OCI-M1 (cell line): ENCODE measurements at regions not wholly inside any gene's neighbourhood (a gene's known extent, or its start where the extent isn't known, plus 50 kb on each side); places are given as distances from the start of the nearest gene placed in this dataset.
"Not testable (repeated sequence)": the region's sequence is repeated elsewhere in the genome, so short reads cannot be mapped to it uniquely, and the experiment has no call there.

Experiments
- DNase-seq: peaks from one replicate; lab custom pipeline; 2025; lab: John Stamatoyannopoulos, UW

DNA sequence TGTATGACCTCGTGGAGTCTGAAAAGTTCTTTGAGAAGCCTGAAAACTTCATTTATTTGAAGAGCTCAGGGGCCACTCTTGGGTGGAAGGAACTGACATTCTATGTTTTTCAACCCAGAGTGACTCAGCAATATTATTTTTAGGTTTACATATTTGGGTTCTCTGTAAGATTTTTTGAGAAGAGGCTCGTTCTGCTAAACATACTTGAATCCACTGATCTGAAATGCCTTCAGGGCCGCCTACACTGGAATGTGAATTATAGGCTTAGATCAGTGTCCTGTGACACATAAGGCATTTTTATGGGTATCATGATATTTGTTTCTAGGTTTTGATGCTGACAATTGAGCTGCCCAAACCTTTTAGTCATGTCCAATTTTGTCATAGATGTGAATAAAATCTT, 86.2 kb downstream of the PSAT1 start:
- peak; percentile 62 for DNase-seq

DNA sequence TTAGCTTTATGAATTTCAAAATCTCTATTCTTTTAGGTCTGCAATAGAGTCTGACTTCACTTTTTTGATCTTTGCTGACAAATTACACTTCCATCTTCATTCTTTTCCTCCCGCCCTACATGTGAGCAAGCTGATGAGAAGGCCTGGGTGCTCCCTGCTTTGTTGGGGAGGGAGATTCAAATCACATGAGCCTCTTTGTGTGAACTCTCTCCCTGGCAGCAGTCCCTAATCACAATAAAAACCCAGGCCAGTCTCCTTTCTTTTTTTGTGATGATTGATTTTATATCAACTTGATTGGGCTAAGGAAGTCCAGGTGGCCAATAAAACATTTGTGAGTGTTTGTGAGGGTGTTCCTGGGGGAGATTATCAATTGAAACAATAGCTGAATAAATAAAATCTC, 89.4 kb downstream of the PSAT1 start:
- DNase-seq, result no peak

DNA sequence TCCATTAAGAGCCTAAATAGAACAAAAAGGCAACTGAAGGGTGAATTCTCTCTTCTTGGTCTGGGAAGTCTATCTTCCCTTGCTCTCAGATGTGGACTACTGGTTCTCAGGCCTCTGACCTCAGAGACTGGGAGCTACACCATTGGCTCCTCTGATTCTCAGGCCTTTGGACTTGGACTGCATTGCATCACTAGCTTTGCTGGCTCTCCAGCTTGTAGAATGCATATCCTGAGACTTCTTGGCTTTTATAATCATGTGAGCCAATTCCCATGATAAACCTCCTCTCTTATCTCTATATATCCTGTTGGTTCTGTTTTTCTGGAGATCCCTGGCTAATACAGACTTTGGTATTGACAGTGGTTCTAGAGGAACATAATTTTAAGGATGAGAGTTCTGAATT, 89.8 kb downstream of the PSAT1 start:
- peak; percentile 12 for DNase-seq

DNA sequence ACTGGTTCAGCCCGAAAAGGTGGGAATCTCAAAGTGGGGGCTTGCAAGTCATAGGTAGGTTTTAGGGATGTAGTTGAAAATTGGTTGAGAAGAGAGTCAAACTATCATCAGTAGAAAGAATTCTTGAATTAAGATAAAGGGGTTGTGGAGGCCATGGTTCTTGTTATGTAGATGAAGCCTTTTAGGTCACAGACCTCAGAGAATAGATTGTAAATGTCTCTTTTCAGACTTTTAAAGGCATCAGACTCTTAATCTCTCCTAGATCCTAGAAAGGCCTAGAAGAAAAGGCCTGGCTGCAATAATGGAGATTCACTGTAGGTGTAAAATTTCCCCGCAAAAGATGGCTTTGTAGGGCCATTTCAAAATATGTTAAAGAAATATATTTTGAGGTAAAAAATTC, 96.4 kb downstream of the PSAT1 start:
- DNase-seq, result no peak

DNA sequence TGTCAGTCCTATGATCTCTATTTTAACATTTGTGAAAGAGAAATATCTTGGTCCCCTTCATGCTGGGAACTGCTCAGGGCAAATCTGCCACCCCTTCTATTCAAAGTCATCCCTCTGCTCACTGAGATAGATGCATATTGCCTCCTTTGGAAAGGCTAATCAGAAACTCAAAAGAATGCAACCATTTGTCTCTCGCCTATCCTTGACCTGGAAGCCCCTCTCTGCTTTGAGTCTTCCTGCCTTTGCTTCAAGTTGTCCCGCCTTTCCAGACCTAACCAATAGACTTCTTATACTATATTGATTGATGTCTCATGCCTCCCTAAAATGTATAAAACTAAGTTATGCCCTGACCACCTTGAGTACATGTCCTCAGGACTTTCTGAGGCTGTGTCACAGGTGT, 97.0 kb downstream of the PSAT1 start:
- no peak for DNase-seq

DNA sequence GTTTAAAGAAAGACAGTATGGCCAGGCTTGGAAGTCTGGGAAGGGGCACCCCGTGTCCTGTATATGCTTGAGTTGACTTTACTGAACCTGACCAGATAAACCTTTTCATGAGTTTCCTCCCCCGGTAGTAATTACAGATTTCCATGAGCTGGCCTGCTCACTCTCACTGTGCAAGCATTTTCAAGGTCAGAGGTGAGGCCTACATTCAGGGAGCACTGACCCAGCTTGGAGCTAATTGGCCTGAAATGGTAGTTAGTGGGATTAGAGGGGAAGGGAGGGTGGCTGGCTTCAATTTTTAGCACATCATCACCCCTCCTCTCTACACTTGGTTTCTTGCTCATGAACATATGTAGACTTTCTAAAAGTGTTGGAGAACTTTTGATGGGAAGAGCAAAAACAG, 99.2 kb downstream of the PSAT1 start:
- DNase-seq, result no peak

DNA sequence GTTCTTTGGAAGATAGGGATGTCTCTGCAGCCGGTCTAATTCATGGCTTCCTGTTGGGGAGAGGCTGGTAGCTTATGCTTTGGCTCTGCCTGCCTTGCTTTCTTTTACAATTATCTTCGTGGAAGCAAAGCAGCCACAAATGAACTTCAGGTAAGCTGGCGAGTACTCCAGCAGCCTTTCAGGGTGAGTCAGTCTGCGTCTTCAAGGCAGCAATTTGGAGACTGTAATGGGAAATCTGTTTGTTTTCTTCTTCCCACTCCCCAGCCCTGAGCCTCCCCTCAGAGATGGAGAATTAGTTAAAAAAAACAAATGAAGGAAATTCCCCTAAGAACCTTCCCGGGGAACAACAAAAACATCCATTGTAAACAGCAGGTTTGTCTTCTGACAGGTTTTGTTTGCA, 100.1 kb downstream of the PSAT1 start:
- no peak for DNase-seq

DNA sequence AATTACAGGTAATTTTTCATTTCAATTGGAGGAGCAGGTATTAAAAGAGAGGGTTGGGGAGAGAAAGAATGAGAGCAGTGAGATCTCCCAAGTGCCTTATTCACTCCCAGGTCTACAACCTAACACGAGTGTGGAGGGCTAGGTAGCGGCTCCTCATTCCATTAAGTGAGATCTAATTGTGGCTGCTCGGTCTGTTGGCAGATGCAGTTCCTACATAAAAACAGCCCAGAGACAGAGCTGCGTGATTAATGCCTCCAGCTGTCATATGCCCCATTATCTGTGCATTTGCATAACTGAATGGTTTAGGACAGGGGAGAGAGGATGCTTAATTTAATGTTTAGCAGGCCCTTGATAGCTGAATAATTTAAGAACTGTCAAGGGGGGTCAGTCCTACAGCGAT, 100.5 kb downstream of the PSAT1 start:
- no peak for DNase-seq

DNA sequence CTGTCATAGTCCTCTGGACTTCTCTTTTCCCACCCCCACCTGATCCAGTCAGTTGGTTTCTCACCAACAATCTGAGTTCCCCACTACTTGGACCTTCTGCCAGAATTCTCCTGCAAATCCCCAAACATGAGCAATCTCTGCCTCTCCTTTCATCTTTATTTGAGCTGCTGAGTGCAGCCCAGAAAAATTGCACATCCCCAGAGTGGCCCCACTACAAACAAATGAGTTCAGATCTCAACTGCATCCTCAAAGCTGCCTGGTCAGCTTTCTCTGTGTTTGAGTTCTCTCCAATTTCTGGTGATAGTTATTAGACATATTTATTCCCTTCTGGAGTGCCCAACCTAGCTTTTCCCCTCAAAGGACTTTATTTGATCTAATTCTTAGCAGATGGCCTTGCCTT, 102.2 kb downstream of the PSAT1 start:
- DNase-seq, result no peak

DNA sequence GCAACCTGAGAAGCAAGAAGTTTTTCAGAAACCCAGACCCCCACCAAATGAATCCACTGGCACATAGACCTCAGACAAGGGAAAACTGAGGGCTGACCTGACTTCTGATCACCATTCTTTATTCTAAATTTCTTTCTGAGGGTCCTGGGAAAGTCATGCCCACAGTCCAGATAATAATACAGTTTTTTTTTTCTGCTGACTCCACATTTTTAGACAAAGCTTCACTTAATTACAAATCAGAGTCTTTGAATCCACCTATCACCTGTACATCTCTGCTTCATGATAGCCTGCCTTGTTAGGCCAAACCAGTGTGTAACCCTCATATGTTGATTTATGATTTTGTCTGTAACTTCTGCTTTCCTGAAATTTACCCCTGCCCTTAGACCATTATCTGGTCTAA, 103.6 kb downstream of the PSAT1 start:
- DNase-seq, result no peak

DNA sequence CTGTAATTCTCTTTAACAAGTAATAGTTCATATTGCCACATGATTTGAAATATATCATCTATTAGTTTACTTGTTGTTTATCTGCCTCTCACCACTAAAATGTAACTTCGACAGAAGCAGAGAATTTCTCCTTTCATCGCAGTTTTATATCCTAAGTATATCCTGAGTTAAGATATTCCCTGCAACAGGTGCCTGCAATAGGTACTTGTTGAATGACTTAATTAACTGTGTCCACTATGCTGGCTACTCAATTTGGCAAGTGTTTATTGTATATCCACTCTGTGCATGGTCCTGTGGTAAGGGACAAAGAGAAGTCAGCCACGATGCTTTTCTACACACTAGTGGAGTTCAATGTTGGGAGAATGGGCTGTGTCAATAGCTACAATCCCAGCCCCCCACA, 108.5 kb downstream of the PSAT1 start:
- DNase-seq, result no peak

DNA sequence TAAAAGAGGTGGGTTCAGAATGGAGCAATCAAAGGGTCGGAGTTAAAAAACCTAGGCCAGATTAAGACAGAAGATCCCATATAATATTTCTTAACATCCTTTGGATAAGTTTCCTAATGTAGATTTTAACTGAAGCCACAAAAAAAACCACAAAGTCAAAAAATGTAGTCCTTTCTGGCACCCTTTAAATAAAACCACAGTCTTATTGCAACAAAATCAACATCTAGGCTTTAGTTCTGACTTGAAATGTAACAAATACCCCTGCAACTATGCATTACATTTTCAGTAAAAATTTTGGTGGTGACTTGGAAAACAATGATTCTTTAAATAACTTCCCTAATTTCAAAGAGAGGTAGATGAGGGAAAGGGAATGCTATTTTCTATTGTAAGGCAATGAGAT, 109.2 kb downstream of the PSAT1 start:
- DNase-seq, result no peak

DNA sequence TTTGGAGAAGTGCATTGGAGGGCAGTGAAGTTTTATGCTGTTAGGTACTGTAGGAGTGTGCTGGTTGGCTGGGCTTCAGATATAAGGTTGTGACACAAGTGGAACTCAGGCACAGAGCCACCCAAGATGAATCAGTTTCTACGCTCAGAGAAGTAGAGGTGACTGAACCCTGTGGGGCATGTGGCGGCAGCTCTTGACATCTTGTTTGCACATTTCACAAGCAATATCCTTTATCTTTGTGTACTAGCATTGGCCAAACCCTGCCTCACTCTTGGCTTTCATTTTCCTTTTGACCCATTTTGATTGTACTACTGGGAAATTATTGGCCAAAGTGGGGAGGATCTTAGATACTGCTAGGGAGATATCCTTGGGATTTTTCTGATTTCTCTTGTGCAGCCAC, 110.0 kb downstream of the PSAT1 start:
- no peak for DNase-seq

DNA sequence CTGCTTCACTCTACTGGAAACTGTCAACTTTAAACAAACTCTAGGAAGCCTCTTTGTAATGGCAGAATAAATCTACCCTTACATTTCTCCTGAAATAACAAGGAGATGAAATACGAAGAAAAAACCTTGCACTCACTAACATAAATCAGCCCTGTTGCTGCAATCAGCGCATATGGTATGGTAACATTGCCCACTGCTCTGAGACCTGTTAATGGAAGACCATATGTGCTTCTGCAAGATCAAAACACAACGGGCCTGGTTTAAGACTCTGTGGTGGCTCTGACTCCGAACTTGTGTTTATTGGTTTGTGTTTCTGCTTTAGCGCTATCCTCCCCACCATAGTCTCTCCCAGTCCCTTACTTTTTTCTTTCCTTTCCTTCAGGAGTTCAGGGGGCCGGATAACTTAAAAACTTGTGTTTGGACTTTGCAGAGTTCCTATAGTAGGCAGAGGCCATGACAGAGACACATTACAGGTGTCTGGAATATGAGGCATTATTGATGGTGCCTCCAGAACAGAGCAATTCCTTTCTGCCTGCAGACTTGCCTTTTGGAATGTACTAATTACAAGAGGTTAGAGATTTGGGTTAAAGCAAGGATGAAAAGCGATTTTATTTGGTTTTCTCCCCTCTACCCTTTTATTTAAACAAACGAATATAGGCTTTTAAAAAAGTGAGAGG, 110.8 kb downstream of the PSAT1 start:
- no peak for DNase-seq

DNA sequence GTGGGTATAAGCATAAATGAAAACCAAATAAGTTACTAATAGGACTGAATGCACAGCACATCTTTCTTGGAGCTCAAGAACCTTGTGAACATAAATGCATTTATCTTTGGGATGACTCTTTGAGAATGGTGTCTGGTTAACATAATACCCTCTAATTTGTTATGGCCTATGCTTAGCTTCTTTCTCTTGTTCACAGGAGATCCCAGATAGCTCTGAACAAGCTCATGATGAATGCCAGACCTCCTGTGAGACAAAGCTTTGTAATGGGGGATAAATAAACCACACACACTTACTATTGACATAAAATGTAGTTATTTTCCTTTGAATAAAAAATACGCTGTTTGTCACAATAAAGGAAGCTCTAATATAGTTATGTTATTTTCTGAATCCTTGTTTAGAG, 111.5 kb downstream of the PSAT1 start:
- no peak for DNase-seq

DNA sequence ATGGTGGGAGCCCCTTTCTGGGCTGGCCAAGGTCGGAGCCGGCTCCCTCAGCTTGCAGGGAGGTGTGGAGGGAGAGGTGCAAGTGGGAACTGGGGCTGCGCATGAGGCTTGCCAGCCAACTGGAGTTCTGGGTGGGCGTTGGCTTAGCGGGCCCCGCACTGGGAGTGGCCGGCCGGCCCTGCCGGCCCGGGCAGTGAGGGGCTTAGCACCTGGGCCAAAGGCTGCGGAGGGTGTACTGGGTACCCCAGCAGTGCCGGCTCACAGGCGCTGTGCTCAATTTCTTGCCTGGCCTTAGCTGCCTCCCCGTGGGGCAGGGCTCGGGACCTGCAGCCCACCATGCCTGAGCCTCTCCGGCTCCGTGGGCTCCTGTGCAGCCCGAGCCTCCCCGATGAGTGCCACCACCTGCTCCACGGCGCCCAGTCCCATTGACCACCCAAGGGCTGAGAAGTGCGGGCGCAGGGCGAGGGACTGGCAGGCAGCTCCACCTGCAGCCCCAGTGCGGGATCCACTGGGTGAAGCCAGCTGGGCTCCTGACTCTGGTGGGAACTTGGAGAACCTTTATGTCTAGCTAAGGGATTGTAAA, 113.1 kb downstream of the PSAT1 start:
- DNase-seq, result not testable (repeated sequence)

DNA sequence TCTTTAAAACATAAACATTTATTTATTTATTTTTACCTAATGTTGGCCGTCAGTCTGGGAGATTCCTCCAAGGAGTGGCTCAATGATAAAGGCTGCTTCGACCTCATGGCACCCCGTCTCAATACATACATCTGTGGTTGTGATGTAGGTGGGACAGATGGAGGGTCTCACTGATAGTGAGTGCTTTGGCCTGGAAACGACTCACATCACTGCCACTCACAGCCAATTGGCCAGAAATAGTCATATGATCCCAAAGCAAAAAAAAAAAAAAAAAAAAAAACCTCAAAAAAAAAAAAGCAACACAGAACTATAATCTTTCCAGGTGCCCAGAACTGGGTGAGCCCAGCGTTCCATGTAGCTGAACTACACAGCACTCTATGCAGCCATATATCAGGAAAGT, 125.4 kb downstream of the PSAT1 start:
- no peak for DNase-seq

DNA sequence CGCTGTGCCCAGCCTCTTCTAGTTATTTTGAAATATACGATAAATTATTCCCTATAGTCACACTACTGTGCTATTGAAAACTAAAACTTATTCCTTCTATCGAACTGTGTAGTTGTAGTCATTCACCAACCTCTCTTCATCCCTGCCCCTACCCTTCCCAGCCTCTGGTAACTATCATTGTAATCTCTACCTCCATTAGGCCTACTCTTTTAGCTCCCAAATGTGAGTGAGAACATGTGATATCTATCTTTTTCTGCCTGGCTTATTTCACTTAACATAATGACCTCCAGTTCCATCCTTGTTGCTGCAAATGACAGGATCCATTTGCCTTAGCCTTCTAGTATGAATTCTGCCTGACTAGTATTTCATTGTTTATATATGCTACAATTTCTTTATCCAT, 127.4 kb downstream of the PSAT1 start:
- no peak for DNase-seq

DNA sequence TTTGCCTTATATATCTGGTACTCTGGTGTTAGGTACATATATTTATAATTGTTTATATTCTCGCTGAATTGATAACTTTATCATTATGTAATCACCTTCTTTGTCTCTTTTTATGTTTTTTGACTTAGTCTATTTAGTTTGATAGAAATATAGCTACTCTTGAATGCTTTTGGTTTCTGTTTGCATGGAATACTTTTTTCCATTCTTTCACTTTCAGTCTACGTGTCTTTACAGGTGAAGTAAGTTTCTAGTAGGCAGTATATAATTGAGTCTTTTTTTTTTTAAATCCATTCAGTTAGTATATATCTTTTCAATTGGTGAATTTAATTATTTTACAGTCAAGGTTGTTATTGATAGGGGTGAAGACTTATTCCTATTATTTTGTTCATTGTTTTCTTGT, 131.7 kb downstream of the PSAT1 start:
- peak; percentile 55 for DNase-seq

DNA sequence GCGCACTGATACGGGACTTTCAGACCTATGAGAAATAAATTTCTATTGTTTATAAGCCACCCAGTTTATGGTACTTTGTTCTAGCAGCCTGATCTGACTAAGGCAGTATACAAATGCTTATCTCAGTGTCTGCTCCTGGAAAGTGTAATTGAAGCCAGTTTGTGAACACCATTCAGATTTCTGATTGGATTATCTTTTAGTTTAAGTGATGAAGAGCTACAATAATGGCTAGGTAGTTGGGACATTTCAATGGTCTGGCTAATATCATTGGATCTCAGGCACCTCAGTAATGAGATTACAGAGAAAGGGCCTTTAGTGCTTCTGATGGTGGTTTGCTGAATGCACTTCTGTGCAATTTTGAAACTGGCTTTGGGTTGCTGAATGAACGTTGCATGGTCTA, 133.5 kb downstream of the PSAT1 start:
- DNase-seq, result no peak

DNA sequence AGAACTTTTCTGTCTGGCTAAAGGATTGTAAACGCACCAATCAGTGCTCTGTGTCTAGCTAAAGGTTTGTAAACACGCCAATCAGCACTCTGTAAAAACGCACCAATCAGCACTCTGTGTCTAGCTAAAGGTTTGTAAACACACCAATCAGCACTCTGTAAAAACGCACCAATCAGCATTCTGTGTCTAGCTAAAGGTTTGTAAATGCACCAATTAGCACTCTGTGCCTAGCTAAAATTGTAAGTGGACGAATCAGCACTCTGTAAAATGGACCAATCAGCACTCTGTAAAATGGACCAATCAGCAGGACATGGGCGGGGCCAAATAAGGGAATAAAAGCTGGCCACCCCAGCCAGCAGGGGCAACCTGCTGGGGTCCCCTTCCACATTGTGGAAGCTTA, 134.1 kb downstream of the PSAT1 start:
- not testable (repeated sequence) for DNase-seq

DNA sequence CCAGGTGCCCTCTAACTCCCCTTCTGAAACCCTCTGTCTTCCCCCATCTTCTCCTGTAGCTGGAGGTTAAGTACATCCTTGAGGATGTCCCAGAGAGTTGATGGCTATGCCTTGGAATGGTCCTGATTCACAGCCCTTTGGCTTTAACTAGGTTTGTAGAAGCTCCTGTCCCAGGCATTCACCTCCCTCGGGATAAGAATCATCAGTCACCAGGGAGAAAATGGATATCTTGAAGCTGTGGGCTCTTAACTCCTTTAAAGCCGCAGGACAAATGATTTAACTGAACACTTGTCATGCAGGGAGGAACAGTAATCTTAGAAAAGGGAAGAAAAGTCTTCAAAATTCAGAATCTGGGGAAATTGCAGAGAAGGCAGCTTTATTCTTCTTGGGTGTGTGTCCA, 139.9 kb downstream of the PSAT1 start:
- DNase-seq, result no peak

DNA sequence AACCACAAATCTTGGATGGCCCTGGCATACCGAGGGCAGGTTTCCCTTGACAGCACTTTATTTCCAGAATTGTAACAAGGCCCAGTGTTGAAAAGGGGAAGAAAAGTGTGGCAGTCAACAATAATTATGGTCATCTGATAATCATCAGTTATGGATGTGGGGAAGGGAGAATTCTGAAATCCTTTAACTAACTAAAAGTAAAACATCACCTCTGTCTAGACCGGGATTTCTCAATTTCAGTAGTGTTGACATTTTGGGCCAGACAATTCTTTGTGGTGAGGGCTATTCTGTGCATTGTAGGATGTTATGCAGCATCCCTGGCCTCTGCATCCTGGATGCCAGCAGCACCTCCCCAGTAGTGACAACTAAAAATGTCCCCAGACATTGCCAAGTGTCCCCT, 140.4 kb downstream of the PSAT1 start:
- no peak for DNase-seq

DNA sequence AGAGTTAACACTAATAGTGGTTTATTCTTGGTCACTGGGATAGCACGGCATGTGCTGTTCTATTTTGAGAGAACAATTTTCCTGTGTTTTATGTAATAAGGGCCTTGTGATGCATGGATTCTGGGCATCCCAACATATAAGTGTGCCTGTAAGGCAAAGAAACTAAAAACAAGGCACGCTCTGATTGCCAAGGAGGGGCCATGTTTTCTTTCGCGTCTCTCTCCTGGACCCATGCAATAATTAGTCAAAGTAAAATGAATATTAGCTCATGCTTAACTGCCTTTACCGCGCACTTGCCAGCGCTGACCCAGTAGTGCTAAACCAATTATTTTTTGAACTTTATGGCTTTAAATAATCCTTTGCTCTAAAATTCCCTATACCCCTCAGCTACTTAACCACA, 140.9 kb downstream of the PSAT1 start:
- DNase-seq, result no peak
